ENCODE measurements at regions not wholly inside any gene's neighbourhood (a gene's known extent, or its start where the extent isn't known, plus 50 kb on each side); places are given as distances from the start of the nearest gene placed in this dataset.

GRCh38 chr11:22920939-22921565 lies 60.8 kb upstream of the CCDC179 start:
- TF ChIP-seq CTCF (IDR thresholded peaks at IDR 0.05) = peak; percentile 82
- Mint-ChIP-seq H3K27me3 (ENCODE audit: insufficient read depth) (peaks cover 2% of the 10 kb centered on the region; the same call in 1 of the 2 replicates), H3K9me3 (no peaks in the 10 kb centered on the region), H3K4me3 (peak overlapping the region; percentile 75; the same call in 1 of the 2 replicates), H3K4me1 (ENCODE audit: low read depth) (peaks cover 13% of the 10 kb centered on the region; the same call in 1 of the 2 replicates), H3K27ac (no peak overlapping the region), H3K36me3 (ENCODE audit: low read depth) (no peaks in the 10 kb centered on the region)
- DNase-seq = peak; percentile 40

- Mint-ChIP-seq H3K4me1 (ENCODE audit: low read depth) (peaks cover 13% of the 10 kb centered on the region; the same call in 1 of the 2 replicates), H3K27me3 (ENCODE audit: insufficient read depth) (peaks cover 2% of the 10 kb centered on the region; the same call in 1 of the 2 replicates), H3K9me3 (no peaks in the 10 kb centered on the region), H3K36me3 (ENCODE audit: low read depth) (no peaks in the 10 kb centered on the region), H3K4me3 (no peak overlapping the region), H3K27ac (no peak overlapping the region)
- no peak for TF ChIP-seq CTCF (IDR thresholded peaks at IDR 0.05)
- no peak for DNase-seq
These were observed 62.4 kb upstream of the CCDC179 start for GRCh38 chr11:22922672-22923071.

DNA sequence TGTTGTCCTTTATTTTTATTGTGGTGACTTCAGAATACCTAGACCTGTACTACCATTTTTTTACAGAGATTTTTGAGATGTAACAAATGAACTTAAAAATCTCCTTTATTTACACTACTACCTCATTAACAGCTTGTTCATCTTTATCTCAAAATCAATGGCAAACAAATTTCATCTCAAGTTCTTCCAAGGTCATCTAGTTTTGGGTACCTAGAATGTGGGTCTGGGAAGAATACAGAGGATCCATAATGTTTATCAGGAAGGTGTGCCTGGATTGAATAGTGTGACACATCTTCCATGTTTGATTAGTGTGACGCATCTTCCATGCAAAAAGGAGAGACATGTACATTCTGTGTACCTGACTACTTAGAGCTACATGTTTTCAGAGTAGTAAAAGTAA lies 63.3 kb upstream of the CCDC179 start:
- Mint-ChIP-seq H3K4me1 (ENCODE audit: low read depth) (peaks cover 13% of the 10 kb centered on the region; the same call in 1 of the 2 replicates), H3K27me3 (ENCODE audit: insufficient read depth) (peaks cover 2% of the 10 kb centered on the region; the same call in 1 of the 2 replicates), H3K27ac (no peak overlapping the region), H3K9me3 (no peaks in the 10 kb centered on the region), H3K4me3 (no peak overlapping the region), H3K36me3 (ENCODE audit: low read depth) (no peaks in the 10 kb centered on the region)
- no peak for DNase-seq
- no peak for TF ChIP-seq CTCF (IDR thresholded peaks at IDR 0.05)

GRCh38 chr11:22926341-22926740 lies 66.1 kb upstream of the CCDC179 start:
- no peaks in the 10 kb centered on the region; the same call in 1 of the 2 replicates for H3K27me3 Mint-ChIP-seq (ENCODE audit: insufficient read depth)
- peaks cover 5% of the 10 kb centered on the region; the same call in 1 of the 2 replicates for H3K4me1 Mint-ChIP-seq (ENCODE audit: low read depth)
- H3K9me3 Mint-ChIP-seq = no peaks in the 10 kb centered on the region
- DNase-seq = no peak
- H3K4me3 Mint-ChIP-seq = no peak overlapping the region
- H3K36me3 Mint-ChIP-seq (ENCODE audit: low read depth) = no peaks in the 10 kb centered on the region
- H3K27ac Mint-ChIP-seq = no peak overlapping the region
- TF ChIP-seq CTCF (IDR thresholded peaks at IDR 0.05) = no peak

- Mint-ChIP-seq H3K36me3 (ENCODE audit: low read depth) (no peaks in the 10 kb centered on the region), H3K4me1 (ENCODE audit: low read depth) (peaks cover 9% of the 10 kb centered on the region; the same call in 1 of the 2 replicates), H3K27ac (no peak overlapping the region), H3K27me3 (ENCODE audit: insufficient read depth) (no peaks in the 10 kb centered on the region; the same call in none of the 2 replicates), H3K4me3 (no peak overlapping the region), H3K9me3 (no peaks in the 10 kb centered on the region)
- DNase-seq = no peak
- no peak for TF ChIP-seq CTCF (IDR thresholded peaks at IDR 0.05)
These were observed 67.5 kb upstream of the CCDC179 start for GRCh38 chr11:22927793-22928192.

Data from HFFc6 (cell line).